MCF 10A (cell line): ENCODE measurements at regions not wholly inside any gene's neighbourhood (a gene's known extent, or its start where the extent isn't known, plus 50 kb on each side); places are given as distances from the start of the nearest gene placed in this dataset.
A peak's percentile ranks its signal among the peaks of the same experiment; 100 is the strongest.

Source experiments
- BruUV-seq: library from RNA; stranded (reverse); fragments of 400-500 nt; replicated peaks from 2 replicates; lab custom pipeline; 2021; lab: Mats Ljungman, UMichigan
- CTCF ChIA-PET: fragments of 300-600 bp; sonication (Branson Sonifier 250); formaldehyde crosslinking; extraction: SDS; loops from one replicate; lab custom pipeline; 2021; ENCODE audit warnings: antibody characterized with exemption, inconsistent platforms; lab: Yijun Ruan, JAX
- POLR2A ChIA-PET: fragments of 300-600, 350-650 bp; sonication (Branson Sonifier 250); formaldehyde crosslinking; extraction: SDS; loops from one replicate; lab custom pipeline; 2020; ENCODE audit warnings: antibody characterized with exemption, inconsistent platforms; lab: Yijun Ruan, JAX
- DNase-seq: peaks from one replicate; pipeline ENCODE4 v3.0.0-alpha.2; 2018; ENCODE audit not compliant: unreplicated experiment
- H3K27ac Mint-ChIP-seq: one replicate; pipeline ENCODE4 v1.8.0; 2022; ENCODE audit warnings: mild to moderate bottlenecking, low read depth, mixed read lengths; ENCODE audit not compliant: unreplicated experiment
- H3K27me3 Mint-ChIP-seq: one replicate; pipeline ENCODE4 v1.8.0; 2022; ENCODE audit warnings: mixed read lengths; ENCODE audit not compliant: insufficient read depth, unreplicated experiment
- H3K36me3 Mint-ChIP-seq: one replicate; pipeline ENCODE4 v1.8.0; 2022; ENCODE audit warnings: mild to moderate bottlenecking, moderate library complexity, mixed read lengths; ENCODE audit not compliant: insufficient read depth, unreplicated experiment
- H3K4me1 Mint-ChIP-seq: one replicate; pipeline ENCODE4 v1.8.0; 2022; ENCODE audit warnings: mixed read lengths; ENCODE audit not compliant: insufficient read depth, unreplicated experiment
- H3K4me3 Mint-ChIP-seq: one replicate; pipeline ENCODE4 v1.8.0; 2022; ENCODE audit warnings: mild to moderate bottlenecking, moderate library complexity, mixed read lengths; ENCODE audit not compliant: unreplicated experiment
- H3K9me3 Mint-ChIP-seq: one replicate; pipeline ENCODE4 v1.8.0; 2022; ENCODE audit warnings: mixed read lengths; ENCODE audit not compliant: unreplicated experiment
- CTCF ChIP-seq: fragments of 200-600 bp; IDR thresholded peaks from one replicate; pipeline ENCODE4 v1.8.0; 2022; ENCODE audit warnings: antibody characterized with exemption, mild to moderate bottlenecking; ENCODE audit not compliant: unreplicated experiment
- intact Hi-C: fragments of 100-400 bp; cut with micrococcal nuclease; formaldehyde crosslinking; loops from 2 replicates; pipeline ENCODE4 v1.14.1; 2022

DNA sequence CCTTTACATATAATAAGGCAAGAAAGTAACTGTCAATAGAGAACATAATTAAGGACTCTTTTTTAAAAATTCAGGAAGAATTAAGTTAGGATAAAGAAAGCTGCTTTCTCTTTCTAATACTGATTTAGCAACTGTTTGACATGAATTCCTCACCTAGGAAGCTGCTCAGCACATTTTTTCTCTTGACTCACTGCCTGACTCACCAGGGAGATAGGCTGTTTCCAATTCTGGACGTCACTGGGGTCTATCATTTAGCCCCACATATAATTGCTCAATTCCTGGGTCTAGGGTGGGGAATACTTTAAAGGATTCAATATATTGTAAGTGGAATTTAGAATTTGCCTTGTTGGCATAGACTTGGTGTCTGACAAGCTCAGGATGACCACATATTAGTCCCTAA is 50.8 kb upstream of the UGP2 start:
- CTCF ChIA-PET: interaction anchor here (0.8 to 1.0 kb wide), 2 partner anchors 48 to 56 kb away, joined by 3 to 4 read pairs; no protein-coding TSS in a partner anchor
- H3K4me3 Mint-ChIP-seq: peak overlapping the region; percentile 51
- POLR2A ChIA-PET: interaction anchor here (0.6 to 12.1 kb wide), 23 partner anchors 11 to 1285 kb away, joined by 3 to 185 read pairs (median 4); partner anchors contain the start of genes TMEM17 and UGP2
- H3K27me3 Mint-ChIP-seq: no peaks in the 10 kb centered on the region
- no TSS peak for BruUV-seq
- TF ChIP-seq CTCF: no peak
- peaks cover 35% of the 10 kb centered on the region for H3K4me1 Mint-ChIP-seq
- peak; percentile 78 for DNase-seq
- no peaks in the 10 kb centered on the region for H3K36me3 Mint-ChIP-seq
- intact Hi-C loops: loop anchor here (2.0 kb wide), 1 partner anchor 50 kb away; the partner anchor contains the start of gene UGP2
- no peaks in the 10 kb centered on the region for H3K9me3 Mint-ChIP-seq
- H3K27ac Mint-ChIP-seq: peak overlapping the region; percentile 83

- no peak for DNase-seq
- Mint-ChIP-seq H3K9me3 (no peaks in the 10 kb centered on the region), H3K36me3 (no peaks in the 10 kb centered on the region), H3K27ac (peak overlapping the region; percentile 83), H3K4me3 (peak overlapping the region; percentile 51), H3K27me3 (no peaks in the 10 kb centered on the region), H3K4me1 (peaks cover 35% of the 10 kb centered on the region)
- CTCF ChIA-PET: interaction anchor here (0.8 to 1.0 kb wide), 2 partner anchors 48 to 56 kb away, joined by 3 to 4 read pairs; no protein-coding TSS in a partner anchor
- intact Hi-C loops: loop anchor here (2.0 kb wide), 1 partner anchor 49 kb away; the partner anchor contains the start of gene UGP2
- no peak for TF ChIP-seq CTCF
- POLR2A ChIA-PET: interaction anchor here (0.6 to 12.1 kb wide), 22 partner anchors 10 to 1286 kb away, joined by 3 to 185 read pairs (median 4); partner anchors contain the start of genes TMEM17 and UGP2
- TSS peak; percentile 72 for BruUV-seq
Observed at GRCh38 chr2:63791387-63791786, 50.3 kb upstream of the UGP2 start.
